ENCODE measurements at regions not wholly inside any gene's neighbourhood (a gene's known extent, or its start where the extent isn't known, plus 50 kb on each side); places are given as distances from the start of the nearest gene placed in this dataset.

DNA sequence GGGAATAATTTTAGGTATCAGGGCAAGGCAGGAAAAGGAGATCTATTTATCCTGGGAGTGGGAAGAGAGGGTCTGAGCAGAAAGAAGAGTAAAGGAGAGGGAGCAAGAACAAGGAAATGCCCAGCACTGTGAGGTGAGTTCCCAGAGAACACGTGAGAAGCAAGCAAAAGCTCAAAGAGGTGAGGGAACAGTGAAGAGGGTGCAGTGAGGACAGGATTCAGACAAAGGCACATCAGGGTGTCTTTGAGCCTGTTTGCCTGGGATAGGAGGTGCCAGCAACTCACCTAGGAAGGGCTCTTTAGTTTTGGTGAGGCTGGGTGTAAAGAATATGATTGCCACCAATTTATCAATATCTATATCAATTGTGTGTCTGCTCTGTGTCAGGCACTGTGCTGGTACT, 88.9 kb upstream of the NRXN3 start:
- intact Hi-C loops (cut with micrococcal nuclease), result no loop called here
- CTCF ChIA-PET, result no interaction called here
- no peak overlapping the region for H3K4me3 Mint-ChIP-seq
- ATAC-seq (no peak), DNase-seq (no peak)
- H3K27me3 Mint-ChIP-seq, result peaks cover 1% of the 10 kb centered on the region
- POLR2A ChIA-PET, result no interaction called here
- H3K9me3 Mint-ChIP-seq, result no peaks in the 10 kb centered on the region
- no peak overlapping the region for H3K27ac Mint-ChIP-seq
- TF ChIP-seq, protein P1, sequence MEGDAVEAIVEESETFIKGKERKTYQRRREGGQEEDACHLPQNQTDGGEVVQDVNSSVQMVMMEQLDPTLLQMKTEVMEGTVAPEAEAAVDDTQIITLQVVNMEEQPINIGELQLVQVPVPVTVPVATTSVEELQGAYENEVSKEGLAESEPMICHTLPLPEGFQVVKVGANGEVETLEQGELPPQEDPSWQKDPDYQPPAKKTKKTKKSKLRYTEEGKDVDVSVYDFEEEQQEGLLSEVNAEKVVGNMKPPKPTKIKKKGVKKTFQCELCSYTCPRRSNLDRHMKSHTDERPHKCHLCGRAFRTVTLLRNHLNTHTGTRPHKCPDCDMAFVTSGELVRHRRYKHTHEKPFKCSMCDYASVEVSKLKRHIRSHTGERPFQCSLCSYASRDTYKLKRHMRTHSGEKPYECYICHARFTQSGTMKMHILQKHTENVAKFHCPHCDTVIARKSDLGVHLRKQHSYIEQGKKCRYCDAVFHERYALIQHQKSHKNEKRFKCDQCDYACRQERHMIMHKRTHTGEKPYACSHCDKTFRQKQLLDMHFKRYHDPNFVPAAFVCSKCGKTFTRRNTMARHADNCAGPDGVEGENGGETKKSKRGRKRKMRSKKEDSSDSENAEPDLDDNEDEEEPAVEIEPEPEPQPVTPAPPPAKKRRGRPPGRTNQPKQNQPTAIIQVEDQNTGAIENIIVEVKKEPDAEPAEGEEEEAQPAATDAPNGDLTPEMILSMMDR (IDR thresholded peaks at IDR 0.05), result no peak
- no peaks in the 10 kb centered on the region for H3K36me3 Mint-ChIP-seq (ENCODE audit: low read depth)
- no peaks in the 10 kb centered on the region for H3K4me1 Mint-ChIP-seq (ENCODE audit: low read depth)

DNA sequence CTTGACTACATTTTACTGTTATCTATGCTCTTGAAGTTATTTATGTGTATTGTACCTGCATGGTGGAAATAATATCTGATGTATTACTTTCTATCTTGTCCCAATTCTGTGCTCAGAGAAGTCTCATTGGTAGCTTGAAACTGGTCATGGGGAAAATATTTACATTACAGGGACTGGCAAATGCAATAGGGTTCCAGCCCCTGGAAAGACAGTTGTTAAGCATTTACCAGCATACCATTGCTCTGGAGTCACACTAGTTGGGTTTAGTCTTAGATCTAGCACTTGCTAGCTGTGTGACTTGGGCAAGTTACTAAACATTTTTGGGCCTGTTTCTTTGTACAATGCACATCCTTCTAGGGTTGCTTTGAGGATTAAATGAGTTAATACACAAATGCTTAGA, 86.3 kb upstream of the NRXN3 start:
- no peak overlapping the region for H3K27ac Mint-ChIP-seq
- TF ChIP-seq, protein P1 (IDR thresholded peaks at IDR 0.05), result no peak
- ATAC-seq, result no peak
- H3K27me3 Mint-ChIP-seq, result peaks cover 1% of the 10 kb centered on the region
- DNase-seq, result no peak
- intact Hi-C loops (cut with micrococcal nuclease), result no loop called here
- CTCF ChIA-PET, result no interaction called here
- H3K9me3 Mint-ChIP-seq, result no peaks in the 10 kb centered on the region
- no peaks in the 10 kb centered on the region for H3K4me1 Mint-ChIP-seq (ENCODE audit: low read depth)
- POLR2A ChIA-PET, result no interaction called here
- no peaks in the 10 kb centered on the region for H3K36me3 Mint-ChIP-seq (ENCODE audit: low read depth)
- no peak overlapping the region for H3K4me3 Mint-ChIP-seq

DNA sequence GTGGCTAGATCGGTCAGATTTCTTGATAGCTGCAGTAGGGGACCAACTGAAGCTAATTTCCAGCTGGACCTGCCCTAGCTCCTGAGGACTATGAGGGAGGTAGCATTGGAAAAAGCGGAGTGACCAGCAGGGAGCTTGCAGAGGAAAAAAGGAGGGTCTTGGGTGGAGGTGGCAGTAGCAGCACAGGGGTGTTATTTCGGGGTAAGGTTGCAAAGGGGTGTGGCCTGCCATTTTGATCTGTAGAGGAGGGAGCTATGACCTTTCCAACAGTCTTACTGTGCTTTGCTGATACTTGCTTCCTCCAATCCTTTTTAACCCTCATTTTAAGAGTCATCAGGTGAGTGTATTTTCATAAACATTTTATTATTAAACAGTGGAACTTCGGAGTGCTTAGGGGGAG, 83.8 kb upstream of the NRXN3 start:
- no peaks in the 10 kb centered on the region for H3K36me3 Mint-ChIP-seq (ENCODE audit: low read depth)
- intact Hi-C loops (cut with micrococcal nuclease), result no loop called here
- H3K4me3 Mint-ChIP-seq, result no peak overlapping the region
- no peaks in the 10 kb centered on the region for H3K4me1 Mint-ChIP-seq (ENCODE audit: low read depth)
- CTCF ChIA-PET, result no interaction called here
- no peaks in the 10 kb centered on the region for H3K9me3 Mint-ChIP-seq
- DNase-seq (no peak), ATAC-seq (no peak)
- H3K27ac Mint-ChIP-seq, result no peak overlapping the region
- TF ChIP-seq, protein P1 (IDR thresholded peaks at IDR 0.05), result no peak
- POLR2A ChIA-PET, result no interaction called here
- peaks cover 1% of the 10 kb centered on the region for H3K27me3 Mint-ChIP-seq

DNA sequence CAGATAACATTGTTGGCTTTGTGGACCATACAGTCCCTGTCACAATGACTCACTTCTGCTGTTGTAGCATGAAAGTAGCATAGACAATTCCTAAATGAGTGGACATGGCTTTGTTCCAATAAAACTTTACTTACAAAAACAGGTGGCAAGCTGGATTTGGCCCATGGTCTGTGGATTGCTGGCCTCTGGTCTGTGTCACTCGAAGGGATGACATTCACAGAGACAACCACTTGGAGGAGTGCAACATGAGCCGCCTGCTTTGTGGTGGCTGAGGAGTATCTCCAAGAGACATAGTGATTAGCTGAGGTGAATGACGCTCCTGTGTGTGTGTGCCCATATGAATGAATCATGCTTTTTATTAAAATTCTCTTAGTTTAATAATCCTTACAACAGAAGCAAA, 81.3 kb upstream of the NRXN3 start:
- no peaks in the 10 kb centered on the region for H3K4me1 Mint-ChIP-seq (ENCODE audit: low read depth)
- H3K36me3 Mint-ChIP-seq (ENCODE audit: low read depth), result no peaks in the 10 kb centered on the region
- POLR2A ChIA-PET, result no interaction called here
- TF ChIP-seq, protein P1 (IDR thresholded peaks at IDR 0.05), result no peak
- no peak for ATAC-seq
- H3K27me3 Mint-ChIP-seq, result no peaks in the 10 kb centered on the region
- no peak for DNase-seq
- CTCF ChIA-PET, result interaction anchor here (0.9 kb wide), 1 partner anchor 16 kb away, joined by 3 read pairs; no protein-coding TSS in a partner anchor
- intact Hi-C loops (cut with micrococcal nuclease), result no loop called here
- H3K4me3 Mint-ChIP-seq, result no peak overlapping the region
- no peaks in the 10 kb centered on the region for H3K9me3 Mint-ChIP-seq
- no peak overlapping the region for H3K27ac Mint-ChIP-seq

DNA sequence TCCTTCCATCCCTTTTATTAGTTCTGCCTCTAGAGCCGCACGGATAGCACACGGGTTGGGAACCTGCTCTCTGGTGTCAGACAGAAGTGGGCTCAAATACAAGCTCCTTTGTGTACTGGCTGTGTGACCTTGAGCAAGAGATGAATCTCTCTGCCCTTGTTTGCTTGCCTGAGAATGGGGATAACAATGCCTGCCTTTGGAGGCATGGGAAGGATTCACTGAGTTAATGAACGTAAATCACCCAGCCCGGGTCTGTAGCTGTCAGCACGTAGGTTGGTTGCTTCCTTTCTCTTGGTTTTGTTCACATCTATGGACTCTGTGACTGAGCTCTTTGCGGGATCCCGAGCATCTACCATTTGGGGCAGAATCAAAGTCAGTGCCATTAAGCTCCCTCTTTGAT, 79.3 kb upstream of the NRXN3 start:
- Mint-ChIP-seq H3K36me3 (ENCODE audit: low read depth) (no peaks in the 10 kb centered on the region), H3K4me1 (ENCODE audit: low read depth) (no peaks in the 10 kb centered on the region), H3K4me3 (no peak overlapping the region), H3K27ac (no peak overlapping the region), H3K27me3 (no peaks in the 10 kb centered on the region), H3K9me3 (no peaks in the 10 kb centered on the region)
- intact Hi-C loops (cut with micrococcal nuclease), result no loop called here
- TF ChIP-seq, protein P1 (IDR thresholded peaks at IDR 0.05), result no peak
- ChIA-PET CTCF (no interaction called here), POLR2A (no interaction called here)
- no peak for ATAC-seq
- no peak for DNase-seq

All from activated CD8-positive, alpha-beta T cell treated with anti-CD3 and anti-CD28 coated beads for 36 hours (primary cell).